ENCODE measurements at regions not wholly inside any gene's neighbourhood (a gene's known extent, or its start where the extent isn't known, plus 50 kb on each side); places are given as distances from the start of the nearest gene placed in this dataset.

DNA sequence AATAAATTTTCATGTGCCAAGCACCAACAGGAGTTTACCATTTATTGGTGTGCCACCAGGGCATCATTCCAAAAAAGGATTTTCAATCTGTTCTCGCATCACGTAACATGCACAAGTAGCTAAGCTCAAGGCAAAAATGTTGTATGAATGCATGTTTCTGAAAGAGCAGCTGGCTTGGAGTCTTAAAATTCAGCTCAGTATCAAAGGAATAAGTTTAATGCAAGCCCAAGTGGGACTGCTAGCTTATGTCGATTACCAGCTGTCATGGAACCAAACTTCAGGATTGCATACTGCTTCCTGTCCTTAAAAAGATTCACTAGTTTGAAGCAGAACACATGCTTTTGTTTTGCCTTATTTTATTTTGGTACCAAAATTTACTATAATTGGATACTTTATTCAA lies 437.0 kb downstream of the FSCB start:
- no peak for DNase-seq
- no CpG with 5 or more reads among the region's 3 CpGs for WGBS (ENCODE audit: extremely low coverage, insufficient coverage, insufficient read length)
- Histone ChIP-seq H4K12ac (ENCODE audit: low read depth, low read length) (no peak overlapping the region), H3K4ac (ENCODE audit: low read depth, low read length) (no peak overlapping the region), H3K79me2 (ENCODE audit: control insufficient read depth, insufficient read depth, low read length, poor library complexity) (no peaks in the 10 kb centered on the region), H3K27me3 (ENCODE audit: insufficient read depth, low read length) (no peaks in the 10 kb centered on the region), H3K4me3 (ENCODE audit: low read depth, low read length) (no peak overlapping the region), H4K8ac (ENCODE audit: low read depth, low read length) (no peak overlapping the region), H3K4me1 (ENCODE audit: control insufficient read depth in 1 of 2, insufficient read depth in 2 of 2, low read length in 2 of 2) (no peaks in the 10 kb centered on the region), H3K18ac (ENCODE audit: low read length) (no peak overlapping the region), H4K91ac (ENCODE audit: low read depth, low read length) (no peak overlapping the region), H3K27ac (ENCODE audit: low read depth, low read length) (no peak overlapping the region), H3K14ac (ENCODE audit: low read length) (no peak overlapping the region), H2BK12ac (ENCODE audit: low read length) (no peak overlapping the region), H2AK5ac (ENCODE audit: low read length) (no peak overlapping the region), H3K9ac (ENCODE audit: low read length) (no peak overlapping the region), H3K36me3 (ENCODE audit: control insufficient read depth in 1 of 2, insufficient read depth in 2 of 2, low read length in 2 of 2) (no peaks in the 10 kb centered on the region), H3K23ac (ENCODE audit: low read length) (no peak overlapping the region), H2BK5ac (ENCODE audit: low read depth, low read length, poor library complexity) (no peak overlapping the region), H2AFZ (ENCODE audit: insufficient read depth, low read length, poor library complexity) (no peak overlapping the region), H3K79me1 (ENCODE audit: low read length) (no peaks in the 10 kb centered on the region), H2BK120ac (ENCODE audit: insufficient read depth, low read length, poor library complexity) (no peak overlapping the region), H3K9me3 (ENCODE audit: insufficient read depth, low read depth, low read length) (no peaks in the 10 kb centered on the region), H3K4me2 (ENCODE audit: low read length) (no peak overlapping the region)

DNA sequence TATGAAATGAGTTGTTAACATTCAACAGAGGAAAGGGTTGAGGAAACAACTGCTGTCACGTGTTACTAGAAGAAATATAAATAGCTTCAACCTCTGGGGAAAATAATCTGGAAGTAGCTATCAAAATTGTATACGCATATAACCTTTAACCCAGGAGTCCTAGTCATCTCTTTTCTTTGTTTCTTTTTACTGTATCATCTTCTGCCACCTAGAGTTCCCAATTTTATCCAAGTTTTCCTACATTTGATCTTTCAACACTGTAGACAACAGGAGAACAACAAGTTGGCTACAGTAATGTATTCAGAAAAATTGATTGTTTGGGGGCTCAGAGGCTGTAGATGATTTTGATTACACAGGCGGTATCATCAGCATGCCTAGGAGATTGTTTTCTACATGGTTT lies 453.7 kb downstream of the FSCB start:
- no peak overlapping the region for H3K23ac ChIP-seq (ENCODE audit: low read length)
- H3K9me3 ChIP-seq (ENCODE audit: insufficient read depth, low read depth, low read length) = no peaks in the 10 kb centered on the region
- no peaks in the 10 kb centered on the region for H3K4me1 ChIP-seq (ENCODE audit: control insufficient read depth in 1 of 2, insufficient read depth in 2 of 2, low read length in 2 of 2)
- H3K27me3 ChIP-seq (ENCODE audit: insufficient read depth, low read length) = no peaks in the 10 kb centered on the region
- no peak overlapping the region for H3K4me3 ChIP-seq (ENCODE audit: low read depth, low read length)
- no peaks in the 10 kb centered on the region for H3K79me2 ChIP-seq (ENCODE audit: control insufficient read depth, insufficient read depth, low read length, poor library complexity)
- H3K4ac ChIP-seq (ENCODE audit: low read depth, low read length) = no peak overlapping the region
- H4K8ac ChIP-seq (ENCODE audit: low read depth, low read length) = no peak overlapping the region
- H2AK5ac ChIP-seq (ENCODE audit: low read length) = no peak overlapping the region
- no peak overlapping the region for H3K4me2 ChIP-seq (ENCODE audit: low read length)
- H3K9ac ChIP-seq (ENCODE audit: low read length) = no peak overlapping the region
- no peak overlapping the region for H4K91ac ChIP-seq (ENCODE audit: low read depth, low read length)
- no CpG with 5 or more reads among the region's 3 CpGs for WGBS (ENCODE audit: extremely low coverage, insufficient coverage, insufficient read length)
- no peaks in the 10 kb centered on the region for H3K79me1 ChIP-seq (ENCODE audit: low read length)
- H3K18ac ChIP-seq (ENCODE audit: low read length) = no peak overlapping the region
- H2BK12ac ChIP-seq (ENCODE audit: low read length) = no peak overlapping the region
- no peak overlapping the region for H4K12ac ChIP-seq (ENCODE audit: low read depth, low read length)
- no peak overlapping the region for H3K27ac ChIP-seq (ENCODE audit: low read depth, low read length)
- H2BK120ac ChIP-seq (ENCODE audit: insufficient read depth, low read length, poor library complexity) = no peak overlapping the region
- H3K36me3 ChIP-seq (ENCODE audit: control insufficient read depth in 1 of 2, insufficient read depth in 2 of 2, low read length in 2 of 2) = no peaks in the 10 kb centered on the region
- H2AFZ ChIP-seq (ENCODE audit: insufficient read depth, low read length, poor library complexity) = no peak overlapping the region
- DNase-seq = no peak
- no peak overlapping the region for H3K14ac ChIP-seq (ENCODE audit: low read length)
- H2BK5ac ChIP-seq (ENCODE audit: low read depth, low read length, poor library complexity) = no peak overlapping the region

- Histone ChIP-seq H3K14ac (ENCODE audit: low read length) (no peak overlapping the region), H4K12ac (ENCODE audit: low read depth, low read length) (no peak overlapping the region), H3K4me1 (ENCODE audit: control insufficient read depth in 1 of 2, insufficient read depth in 2 of 2, low read length in 2 of 2) (no peaks in the 10 kb centered on the region), H4K8ac (ENCODE audit: low read depth, low read length) (no peak overlapping the region), H2BK120ac (ENCODE audit: insufficient read depth, low read length, poor library complexity) (no peak overlapping the region), H2BK5ac (ENCODE audit: low read depth, low read length, poor library complexity) (no peak overlapping the region), H2AFZ (ENCODE audit: insufficient read depth, low read length, poor library complexity) (no peak overlapping the region), H3K79me2 (ENCODE audit: control insufficient read depth, insufficient read depth, low read length, poor library complexity) (no peaks in the 10 kb centered on the region), H3K9me3 (ENCODE audit: insufficient read depth, low read depth, low read length) (peaks cover 3% of the 10 kb centered on the region), H3K9ac (ENCODE audit: low read length) (no peak overlapping the region), H3K18ac (ENCODE audit: low read length) (no peak overlapping the region), H3K4me3 (ENCODE audit: low read depth, low read length) (no peak overlapping the region), H3K4ac (ENCODE audit: low read depth, low read length) (no peak overlapping the region), H3K36me3 (ENCODE audit: control insufficient read depth in 1 of 2, insufficient read depth in 2 of 2, low read length in 2 of 2) (peaks cover 0 to 3% of the 10 kb centered on the region in 2 experiments), H2BK12ac (ENCODE audit: low read length) (no peak overlapping the region), H2AK5ac (ENCODE audit: low read length) (no peak overlapping the region), H3K27me3 (ENCODE audit: insufficient read depth, low read length) (no peaks in the 10 kb centered on the region), H3K4me2 (ENCODE audit: low read length) (no peak overlapping the region), H3K23ac (ENCODE audit: low read length) (no peak overlapping the region), H3K27ac (ENCODE audit: low read depth, low read length) (no peak overlapping the region), H4K91ac (ENCODE audit: low read depth, low read length) (no peak overlapping the region), H3K79me1 (ENCODE audit: low read length) (no peaks in the 10 kb centered on the region)
- WGBS (ENCODE audit: extremely low coverage, insufficient coverage, insufficient read length) = no CpG with 5 or more reads among the region's 2 CpGs
- no peak for DNase-seq
Observed at GRCh38 chr14:44041700-44042099, 465.4 kb downstream of the FSCB start.

- Histone ChIP-seq H3K79me1 (ENCODE audit: low read length) (no peaks in the 10 kb centered on the region), H3K27ac (ENCODE audit: low read depth, low read length) (no peak overlapping the region), H2BK120ac (ENCODE audit: insufficient read depth, low read length, poor library complexity) (no peak overlapping the region), H3K4me2 (ENCODE audit: low read length) (no peak overlapping the region), H2AFZ (ENCODE audit: insufficient read depth, low read length, poor library complexity) (no peak overlapping the region), H3K4ac (ENCODE audit: low read depth, low read length) (no peak overlapping the region), H3K14ac (ENCODE audit: low read length) (no peak overlapping the region), H3K23ac (ENCODE audit: low read length) (no peak overlapping the region), H3K9me3 (ENCODE audit: insufficient read depth, low read depth, low read length) (peaks cover 3% of the 10 kb centered on the region), H3K4me1 (ENCODE audit: control insufficient read depth in 1 of 2, insufficient read depth in 2 of 2, low read length in 2 of 2) (no peaks in the 10 kb centered on the region), H4K12ac (ENCODE audit: low read depth, low read length) (no peak overlapping the region), H2AK5ac (ENCODE audit: low read length) (no peak overlapping the region), H2BK12ac (ENCODE audit: low read length) (no peak overlapping the region), H3K36me3 (ENCODE audit: control insufficient read depth in 1 of 2, insufficient read depth in 2 of 2, low read length in 2 of 2) (peaks cover 0 to 3% of the 10 kb centered on the region in 2 experiments), H4K8ac (ENCODE audit: low read depth, low read length) (no peak overlapping the region), H4K91ac (ENCODE audit: low read depth, low read length) (no peak overlapping the region), H3K18ac (ENCODE audit: low read length) (no peak overlapping the region), H3K9ac (ENCODE audit: low read length) (no peak overlapping the region), H3K4me3 (ENCODE audit: low read depth, low read length) (no peak overlapping the region), H3K79me2 (ENCODE audit: control insufficient read depth, insufficient read depth, low read length, poor library complexity) (no peaks in the 10 kb centered on the region), H3K27me3 (ENCODE audit: insufficient read depth, low read length) (no peaks in the 10 kb centered on the region), H2BK5ac (ENCODE audit: low read depth, low read length, poor library complexity) (no peak overlapping the region)
- WGBS (ENCODE audit: extremely low coverage, insufficient coverage, insufficient read length) = no CpG with 5 or more reads among the region's 1 CpG
- no peak for DNase-seq
Observed at GRCh38 chr14:44040561-44040960, 466.5 kb downstream of the FSCB start.
